H1 (cell line): ENCODE measurements at regions not wholly inside any gene's neighbourhood (a gene's known extent, or its start where the extent isn't known, plus 50 kb on each side); places are given as distances from the start of the nearest gene placed in this dataset.

Experiments used
- CBX5 ChIP-seq: fragments of 300-800, 300-1000 bp; sonication (generic); IDR thresholded peaks from 2 replicates; pipeline ENCODE4 v1.7.1; 2016; ENCODE audit warnings: antibody characterized with exemption, low read length, low read depth
- EZH2 ChIP-seq: fragments of 200-600 bp; sonication (generic); IDR thresholded peaks from 2 replicates; pipeline ENCODE4 v1.7.1; 2012; ENCODE audit warnings: low read depth, mild to moderate bottlenecking, moderate library complexity, low read length, inconsistent platforms; ENCODE audit not compliant: severe bottlenecking
- MAFK ChIP-seq: IDR thresholded peaks from 2 replicates; pipeline ENCODE4 v1.6.1; 2012; ENCODE audit warnings: low read depth, mild to moderate bottlenecking, improper control_type of control experiment, low read length
- POLR2A ChIP-seq, 2 experiments: IDR thresholded peaks; 1 replicate in 1 of 2; 2 replicates in 1 of 2; pipeline ENCODE4 v1.6.1; 2011; ENCODE audit warnings: low read depth in 2 of 2, low read length in 2 of 2, mild to moderate bottlenecking in 2 of 2; ENCODE audit errors: control extremely low read depth in 1 of 2
- TF ChIP-seq, protein P1 (sequence below): IDR thresholded peaks from 2 replicates; pipeline ENCODE4 v1.6.1; 2011; ENCODE audit warnings: low read depth, mild to moderate bottlenecking, low read length; ENCODE audit not compliant: insufficient read depth

DNA sequence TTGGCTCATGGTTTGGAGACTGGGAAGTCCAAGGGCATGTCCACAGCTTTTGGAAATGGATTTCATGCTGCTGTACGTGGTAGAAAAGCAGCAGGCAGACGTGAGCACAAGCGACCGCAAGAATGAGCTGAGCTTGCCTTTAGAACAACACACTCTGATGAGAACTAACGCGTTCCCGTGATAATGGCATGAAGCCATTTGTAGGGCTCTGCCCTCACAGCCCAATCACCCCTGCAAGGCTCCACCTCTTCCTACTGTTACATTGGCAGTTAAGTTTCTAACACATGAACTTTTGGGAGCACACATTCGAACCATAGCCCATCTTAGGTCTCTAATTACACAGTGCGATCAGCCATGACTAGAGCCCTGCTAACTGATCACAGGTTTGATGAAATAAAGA lies 107.5 kb upstream of the TMEM170B start:
- TF ChIP-seq, protein P1, sequence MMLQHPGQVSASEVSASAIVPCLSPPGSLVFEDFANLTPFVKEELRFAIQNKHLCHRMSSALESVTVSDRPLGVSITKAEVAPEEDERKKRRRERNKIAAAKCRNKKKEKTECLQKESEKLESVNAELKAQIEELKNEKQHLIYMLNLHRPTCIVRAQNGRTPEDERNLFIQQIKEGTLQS, result no peak
- TF ChIP-seq POLR2A (IDR thresholded peaks at IDR 0.05; ENCODE audit: control extremely low read depth in 1 of 2, low read depth in 2 of 2, low read length in 2 of 2) (no peak), EZH2 (no peak), CBX5 (no peak), MAFK (no peak)
